Spleen (tissue), 11 donors: ENCODE measurements at regions not wholly inside any gene's neighbourhood (a gene's known extent, or its start where the extent isn't known, plus 50 kb on each side); places are given as distances from the start of the nearest gene placed in this dataset.

Experiments used
- DNase-seq: peaks from one replicate; pipeline ENCODE4 v3.0.0-alpha.2; 2020
- H3K27ac ChIP-seq, 8 donors: fragments of 200-600 bp; sonication (generic) in 7 of 8; 1 replicate in 4 of 8; 2 replicates in 4 of 8; pipeline versions ENCODE4 v1.5.0 to v1.8.0; 2016 to 2021; ENCODE audit warnings: inconsistent platforms in 4 of 8, mild to moderate bottlenecking in 4 of 8, moderate library complexity in 1 of 8
- H3K27me3 ChIP-seq, 7 donors: fragments of 200-600 bp; sonication (generic) in 6 of 7; replicated peaks in 1 of 7; 1 replicate in 4 of 7; 2 replicates in 3 of 7; pipeline versions ENCODE4 v1.5.0 to v1.8.0; 2016 to 2021; ENCODE audit warnings: inconsistent platforms in 3 of 7, mild to moderate bottlenecking in 1 of 7
- H3K36me3 ChIP-seq, 6 donors: fragments of 200-600 bp; sonication (generic) in 5 of 6; 1 replicate in 4 of 6; 2 replicates in 2 of 6; pipeline versions ENCODE4 v1.5.0 to v1.8.0; 2016 to 2021; ENCODE audit warnings: inconsistent platforms in 2 of 6
- H3K4me1 ChIP-seq, 6 donors: fragments of 200-600 bp; sonication (generic) in 5 of 6; 1 replicate in 3 of 6; 2 replicates in 3 of 6; pipeline versions ENCODE4 v1.5.0 to v1.8.0; 2016 to 2021; ENCODE audit warnings: inconsistent platforms in 3 of 6
- H3K4me3 ChIP-seq, 8 donors: fragments of 200-600 bp; sonication (generic) in 7 of 8; 1 replicate in 4 of 8; 2 replicates in 4 of 8; pipeline versions ENCODE4 v1.5.0 to v1.8.0; 2016 to 2021; ENCODE audit warnings: inconsistent platforms in 4 of 8, mild to moderate bottlenecking in 4 of 8, moderate library complexity in 2 of 8
- H3K9me3 ChIP-seq, 8 donors: fragments of 200-600 bp; sonication (generic) in 7 of 8; 1 replicate in 4 of 8; 2 replicates in 4 of 8; pipeline versions ENCODE4 v1.5.0 to v1.8.0; 2016 to 2021; ENCODE audit warnings: inconsistent platforms in 4 of 8
- POLR2A ChIP-seq, 3 donors: fragments of 450-650 bp; IDR thresholded peaks; one replicate each; pipeline ENCODE4 v1.5.1; 2017; ENCODE audit warnings: antibody characterized with exemption in 3 of 3, mild to moderate bottlenecking in 1 of 3
- POLR2AphosphoS5 ChIP-seq, 3 donors: sonication (generic); formaldehyde crosslinking; IDR thresholded peaks; one replicate each; pipeline ENCODE4 v1.5.1; 2017; ENCODE audit warnings: antibody characterized with exemption in 3 of 3
- WGBS, 5 donors: extraction: QIAGEN DNeasy Blood & Tissue Kit in 3 of 5; methylation state at CpG; one replicate each; pipeline versions ENCODE4 v1.1.5 to v1.1.7; 2013 to 2018; 5-methylcytosine and 5-hydroxymethylcytosine counted together
- intact Hi-C: fragments of 100-400 bp; cut with DNase I; formaldehyde crosslinking; loops from one replicate; pipeline ENCODE4 v1.15.0; 2023; ENCODE audit warnings: low total_unique reads
- TF ChIP-seq, protein P1 (sequence below), 11 experiments: fragments of 200-600 bp in 7 of 11; fragments of 450-650 bp in 4 of 11; sonication (generic) in 4 of 11; IDR thresholded peaks in 8 of 11; conservative IDR thresholded peaks in 3 of 11; 1 replicate in 7 of 11; 2 replicates in 4 of 11; pipeline versions ENCODE4 v1.4.0 to v1.8.0; 2016 to 2021; ENCODE audit warnings: antibody characterized with exemption in 11 of 11, inconsistent platforms in 4 of 11, mild to moderate bottlenecking in 1 of 11
- donor health status: healthy with polysubstance abuse.
- donor health status: DM: no; HTN: no; CAD: no; lungs with moderate emphysema.
- donor health status: DM: no; HTN: no; CAD: no.
- donor health status: Bipolar disorder and iron deficiency.
- donor health status: healthy.
- donor health status: DM: no; HTN: no; CAD: no.
- donor health status: DM: yes; HTN: yes; CAD: no.

DNA sequence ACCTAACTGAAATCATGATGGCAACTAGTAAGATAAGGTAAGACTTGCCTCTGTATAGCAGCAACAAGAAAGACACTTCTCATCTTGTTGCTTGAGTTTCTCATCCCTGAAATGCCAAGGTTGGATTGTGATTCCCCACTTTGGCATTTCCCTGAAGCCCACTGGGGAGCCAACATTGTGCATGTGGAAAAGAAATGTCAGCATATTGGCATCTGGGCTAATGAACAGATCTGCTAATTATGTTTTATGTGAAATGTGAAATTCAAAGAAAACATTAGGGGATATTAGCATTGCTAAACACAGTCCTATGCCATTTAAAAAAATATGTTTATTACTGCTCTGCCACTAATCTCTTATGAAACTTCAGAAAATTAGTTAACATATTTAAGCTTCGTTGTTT lies 126.3 kb upstream of the PCSK2 start:
- no peaks in the 10 kb centered on the region for H3K4me1 ChIP-seq
- H3K4me3 ChIP-seq, result no peak overlapping the region
- DNase-seq, result no peak
- intact Hi-C loops, result no loop called here
- TF ChIP-seq, protein P1, sequence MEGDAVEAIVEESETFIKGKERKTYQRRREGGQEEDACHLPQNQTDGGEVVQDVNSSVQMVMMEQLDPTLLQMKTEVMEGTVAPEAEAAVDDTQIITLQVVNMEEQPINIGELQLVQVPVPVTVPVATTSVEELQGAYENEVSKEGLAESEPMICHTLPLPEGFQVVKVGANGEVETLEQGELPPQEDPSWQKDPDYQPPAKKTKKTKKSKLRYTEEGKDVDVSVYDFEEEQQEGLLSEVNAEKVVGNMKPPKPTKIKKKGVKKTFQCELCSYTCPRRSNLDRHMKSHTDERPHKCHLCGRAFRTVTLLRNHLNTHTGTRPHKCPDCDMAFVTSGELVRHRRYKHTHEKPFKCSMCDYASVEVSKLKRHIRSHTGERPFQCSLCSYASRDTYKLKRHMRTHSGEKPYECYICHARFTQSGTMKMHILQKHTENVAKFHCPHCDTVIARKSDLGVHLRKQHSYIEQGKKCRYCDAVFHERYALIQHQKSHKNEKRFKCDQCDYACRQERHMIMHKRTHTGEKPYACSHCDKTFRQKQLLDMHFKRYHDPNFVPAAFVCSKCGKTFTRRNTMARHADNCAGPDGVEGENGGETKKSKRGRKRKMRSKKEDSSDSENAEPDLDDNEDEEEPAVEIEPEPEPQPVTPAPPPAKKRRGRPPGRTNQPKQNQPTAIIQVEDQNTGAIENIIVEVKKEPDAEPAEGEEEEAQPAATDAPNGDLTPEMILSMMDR (IDR thresholded peaks at IDR 0.05 in 8 of 11, conservative IDR thresholded peaks at IDR 0.05 in 3 of 11), result no peak
- no peak for TF ChIP-seq POLR2AphosphoS5 (IDR thresholded peaks at IDR 0.05)
- no peak for TF ChIP-seq POLR2A (IDR thresholded peaks at IDR 0.05)
- no peaks in the 10 kb centered on the region for H3K36me3 ChIP-seq
- WGBS, 5 donors, result 73 to 89% (median 82%) methylated on average over 1 of the region's 1 CpG
- no peaks in the 10 kb centered on the region for H3K27me3 ChIP-seq
- H3K9me3 ChIP-seq, result no peaks in the 10 kb centered on the region
- H3K27ac ChIP-seq, result no peak overlapping the region

DNA sequence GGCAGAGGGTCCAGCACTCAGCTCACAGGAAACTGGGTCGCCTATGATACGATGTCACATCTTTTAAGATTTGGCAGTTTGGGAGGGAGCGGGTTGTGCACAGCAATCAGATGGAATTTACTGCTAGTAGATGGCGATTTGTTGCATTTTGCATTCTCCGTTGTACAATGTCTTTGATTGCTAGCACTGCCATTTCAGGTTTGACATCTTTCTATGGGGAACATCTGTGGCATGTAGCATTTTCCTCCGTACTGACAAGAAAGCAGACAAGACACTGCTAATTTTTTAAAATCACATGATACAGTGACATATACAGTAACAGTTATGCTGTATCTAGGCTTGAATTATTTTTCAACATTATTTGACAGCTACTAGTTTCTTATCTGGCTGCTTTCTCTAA lies 119.7 kb upstream of the PCSK2 start:
- intact Hi-C loops, result no loop called here
- 82 to 92% (median 90%) methylated on average over 6 of the region's 6 CpGs for WGBS, 5 donors
- TF ChIP-seq, protein P1 (IDR thresholded peaks at IDR 0.05 in 8 of 11, conservative IDR thresholded peaks at IDR 0.05 in 3 of 11), result no peak
- no peak for TF ChIP-seq POLR2A (IDR thresholded peaks at IDR 0.05)
- no peak for TF ChIP-seq POLR2AphosphoS5 (IDR thresholded peaks at IDR 0.05)
- H3K4me1 ChIP-seq, result no peaks in the 10 kb centered on the region
- H3K9me3 ChIP-seq, result peaks cover 0 to 11% (median 3%) of the 10 kb centered on the region in 8 donors
- H3K36me3 ChIP-seq, result no peaks in the 10 kb centered on the region
- no peak overlapping the region for H3K27ac ChIP-seq
- no peak overlapping the region for H3K4me3 ChIP-seq
- DNase-seq, result no peak
- H3K27me3 ChIP-seq, result no peaks in the 10 kb centered on the region

DNA sequence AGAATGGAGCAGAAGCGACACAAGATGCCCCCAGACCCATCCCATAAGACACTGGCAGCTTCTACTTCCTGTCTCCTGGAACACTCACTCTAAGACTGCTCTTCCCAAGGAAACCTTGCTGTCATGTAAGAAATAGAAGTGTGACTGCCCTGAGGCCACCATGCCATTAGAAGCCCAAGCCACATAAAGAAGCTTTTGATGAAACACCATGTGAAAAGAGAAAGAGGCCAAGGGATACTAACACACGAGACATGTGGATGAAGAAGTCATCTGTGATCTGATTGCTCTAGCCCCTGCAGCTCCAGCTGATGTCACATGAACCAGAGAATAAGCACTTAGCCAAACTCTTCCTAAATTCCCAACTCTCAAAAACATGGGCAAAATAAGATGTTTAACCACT lies 117.9 kb upstream of the PCSK2 start:
- TF ChIP-seq, protein P1 (IDR thresholded peaks at IDR 0.05 in 8 of 11, conservative IDR thresholded peaks at IDR 0.05 in 3 of 11), result no peak
- TF ChIP-seq POLR2A (IDR thresholded peaks at IDR 0.05), result no peak
- TF ChIP-seq POLR2AphosphoS5 (IDR thresholded peaks at IDR 0.05), result no peak
- Histone ChIP-seq H3K36me3 (no peaks in the 10 kb centered on the region), H3K4me3 (no peak overlapping the region), H3K27me3 (no peaks in the 10 kb centered on the region), H3K27ac (no peak overlapping the region), H3K9me3 (peaks cover 0 to 14% (median 3%) of the 10 kb centered on the region in 8 donors), H3K4me1 (no peaks in the 10 kb centered on the region)
- intact Hi-C loops, result no loop called here
- DNase-seq, result no peak
- WGBS, 5 donors, result 48 to 73% (median 70%) methylated on average over 2 of the region's 2 CpGs

DNA sequence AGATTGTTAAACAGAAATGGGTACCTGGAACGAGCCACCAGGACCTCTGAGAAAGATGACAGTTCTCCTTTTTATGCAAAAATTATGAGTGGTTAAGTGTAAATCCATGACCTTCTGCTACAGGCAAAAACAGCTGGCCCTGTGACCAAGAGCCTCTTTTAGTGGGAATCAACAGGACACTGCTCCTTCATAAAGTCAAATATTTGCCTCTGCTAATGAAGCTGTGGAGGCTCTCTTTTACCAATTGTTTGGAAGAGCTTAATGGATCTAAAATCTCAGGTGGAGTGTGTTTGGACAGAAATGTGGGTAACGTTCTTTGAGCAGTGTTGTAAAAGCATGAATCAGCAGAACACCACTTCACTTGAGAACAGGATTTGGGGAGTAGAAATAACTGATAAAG lies 117.5 kb upstream of the PCSK2 start:
- no peak for DNase-seq
- Histone ChIP-seq H3K36me3 (no peaks in the 10 kb centered on the region), H3K4me3 (no peak overlapping the region), H3K9me3 (peaks cover 0 to 14% (median 3%) of the 10 kb centered on the region in 8 donors), H3K27me3 (no peaks in the 10 kb centered on the region), H3K4me1 (no peaks in the 10 kb centered on the region), H3K27ac (no peak overlapping the region)
- no peak for TF ChIP-seq POLR2AphosphoS5 (IDR thresholded peaks at IDR 0.05)
- TF ChIP-seq, protein P1 (IDR thresholded peaks at IDR 0.05 in 8 of 11, conservative IDR thresholded peaks at IDR 0.05 in 3 of 11), result no peak
- TF ChIP-seq POLR2A (IDR thresholded peaks at IDR 0.05), result no peak
- intact Hi-C loops, result no loop called here
- WGBS, 5 donors, result 56 to 73% (median 64%) methylated on average over 2 of the region's 2 CpGs
